Testis (tissue), 2 donors: ENCODE measurements at regions not wholly inside any gene's neighbourhood (a gene's known extent, or its start where the extent isn't known, plus 50 kb on each side); places are given as distances from the start of the nearest gene placed in this dataset.

Experiments
- CTCF ChIP-seq, 3 experiments: fragments of 450-650 bp in 2 of 3; fragments of 200-600 bp in 1 of 3; sonication (generic) in 1 of 3; IDR thresholded peaks; one replicate each; pipeline ENCODE4 v1.5.1; 2016 to 2019; ENCODE audit warnings: antibody characterized with exemption in 3 of 3, mild to moderate bottlenecking in 2 of 3, moderate library complexity in 1 of 3
- POLR2A ChIP-seq: fragments of 450-650 bp; IDR thresholded peaks from one replicate; pipeline ENCODE4 v1.6.1; 2017; ENCODE audit warnings: antibody characterized with exemption, mild to moderate bottlenecking, moderate library complexity

- TF ChIP-seq CTCF (IDR thresholded peaks at IDR 0.05): no peak
- no peak for TF ChIP-seq POLR2A
These were observed 535.9 kb upstream of the SEMA6A start for GRCh38 chr5:117110548-117110947.
